ENCODE measurements at regions not wholly inside any gene's neighbourhood (a gene's known extent, or its start where the extent isn't known, plus 50 kb on each side); places are given as distances from the start of the nearest gene placed in this dataset.

GRCh38 chr6:151702851-151703658, 104.4 kb upstream of the ESR1 start:
- DNase-seq: no peak

- no peak for DNase-seq
These were observed 103.1 kb upstream of the ESR1 start for GRCh38 chr6:151704383-151704782.

GRCh38 chr6:151705993-151706733, 101.3 kb upstream of the ESR1 start:
- no peak for DNase-seq

GRCh38 chr6:151709329-151709728, 98.2 kb upstream of the ESR1 start:
- no peak for DNase-seq

- DNase-seq: no peak
These were observed 91.0 kb upstream of the ESR1 start for GRCh38 chr6:151716526-151716932.

- DNase-seq: no peak
These were observed 88.4 kb upstream of the ESR1 start for GRCh38 chr6:151719070-151719469.

- DNase-seq: no peak
These were observed 86.3 kb upstream of the ESR1 start for GRCh38 chr6:151721146-151721545.

- no peak for DNase-seq
These were observed 85.8 kb upstream of the ESR1 start for GRCh38 chr6:151721671-151722070.

- DNase-seq: no peak
These were observed 85.1 kb upstream of the ESR1 start for GRCh38 chr6:151722342-151722741.

- no peak for DNase-seq
These were observed 84.3 kb upstream of the ESR1 start for GRCh38 chr6:151723152-151723551.

- no peak for DNase-seq
These were observed 77.5 kb upstream of the ESR1 start for GRCh38 chr6:151729829-151730495.

GRCh38 chr6:151730496-151730870, 77.0 kb upstream of the ESR1 start:
- no peak for DNase-seq

GRCh38 chr6:151731313-151731712, 76.2 kb upstream of the ESR1 start:
- no peak for DNase-seq

GRCh38 chr6:151733680-151734320, 73.7 kb upstream of the ESR1 start:
- no peak for DNase-seq

- DNase-seq: no peak
These were observed 69.2 kb upstream of the ESR1 start for GRCh38 chr6:151738267-151738666.

- DNase-seq: no peak
These were observed 68.5 kb upstream of the ESR1 start for GRCh38 chr6:151738960-151739359.

- no peak for DNase-seq
These were observed 66.7 kb upstream of the ESR1 start for GRCh38 chr6:151740820-151741219.

GRCh38 chr6:151747896-151748295, 59.6 kb upstream of the ESR1 start:
- no peak for DNase-seq

GRCh38 chr6:151749341-151749740, 58.1 kb upstream of the ESR1 start:
- no peak for DNase-seq

- DNase-seq: no peak
These were observed 53.9 kb upstream of the ESR1 start for GRCh38 chr6:151753581-151753980.

- DNase-seq: no peak
These were observed 50.0 kb upstream of the ESR1 start for GRCh38 chr6:151757506-151757955.
